ENCODE measurements at regions not wholly inside any gene's neighbourhood (a gene's known extent, or its start where the extent isn't known, plus 50 kb on each side); places are given as distances from the start of the nearest gene placed in this dataset.

GRCh38 chr19:16000024-16000663 is 51.3 kb downstream of the OR10H4 start:
- Mint-ChIP-seq H3K27me3 (no peaks in the 10 kb centered on the region), H3K36me3 (no peaks in the 10 kb centered on the region), H3K9me3 (peaks cover 9% of the 10 kb centered on the region), H3K4me1 (ENCODE audit: unreplicated experiment) (no peaks in the 10 kb centered on the region), H3K27ac (no peak overlapping the region), H3K4me3 (no peak overlapping the region)
- no peak for TF ChIP-seq CTCF (conservative IDR thresholded peaks at IDR 0.05)
- no peak for DNase-seq (ENCODE audit: extremely low spot score, unreplicated experiment)

- H3K36me3 Mint-ChIP-seq, result no peaks in the 10 kb centered on the region
- no peak overlapping the region for H3K27ac Mint-ChIP-seq
- no peak overlapping the region for H3K4me3 Mint-ChIP-seq
- H3K9me3 Mint-ChIP-seq, result peaks cover 9% of the 10 kb centered on the region
- DNase-seq (ENCODE audit: extremely low spot score, unreplicated experiment), result peak; percentile 50
- no peak for TF ChIP-seq CTCF (conservative IDR thresholded peaks at IDR 0.05)
- no peaks in the 10 kb centered on the region for H3K4me1 Mint-ChIP-seq (ENCODE audit: unreplicated experiment)
- no peaks in the 10 kb centered on the region for H3K27me3 Mint-ChIP-seq
Observed at GRCh38 chr19:16001481-16002312, 52.9 kb downstream of the OR10H4 start.

GRCh38 chr19:16002406-16003384 is 53.9 kb downstream of the OR10H4 start:
- Mint-ChIP-seq H3K9me3 (peaks cover 9% of the 10 kb centered on the region), H3K27ac (no peak overlapping the region), H3K4me1 (ENCODE audit: unreplicated experiment) (no peaks in the 10 kb centered on the region), H3K4me3 (no peak overlapping the region), H3K27me3 (no peaks in the 10 kb centered on the region), H3K36me3 (no peaks in the 10 kb centered on the region)
- DNase-seq (ENCODE audit: extremely low spot score, unreplicated experiment), result no peak
- no peak for TF ChIP-seq CTCF (conservative IDR thresholded peaks at IDR 0.05)

GRCh38 chr19:16003391-16003790 is 54.6 kb downstream of the OR10H4 start:
- no peak overlapping the region for H3K4me3 Mint-ChIP-seq
- no peak for TF ChIP-seq CTCF (conservative IDR thresholded peaks at IDR 0.05)
- H3K27ac Mint-ChIP-seq, result no peak overlapping the region
- H3K36me3 Mint-ChIP-seq, result no peaks in the 10 kb centered on the region
- peaks cover 5% of the 10 kb centered on the region for H3K9me3 Mint-ChIP-seq
- H3K27me3 Mint-ChIP-seq, result no peaks in the 10 kb centered on the region
- no peak for DNase-seq (ENCODE audit: extremely low spot score, unreplicated experiment)
- H3K4me1 Mint-ChIP-seq (ENCODE audit: unreplicated experiment), result no peaks in the 10 kb centered on the region

- Mint-ChIP-seq H3K9me3 (peaks cover 5% of the 10 kb centered on the region), H3K27ac (no peak overlapping the region), H3K4me3 (no peak overlapping the region), H3K27me3 (no peaks in the 10 kb centered on the region), H3K36me3 (no peaks in the 10 kb centered on the region), H3K4me1 (ENCODE audit: unreplicated experiment) (no peaks in the 10 kb centered on the region)
- no peak for DNase-seq (ENCODE audit: extremely low spot score, unreplicated experiment)
- no peak for TF ChIP-seq CTCF (conservative IDR thresholded peaks at IDR 0.05)
Observed at GRCh38 chr19:16005925-16006324, 57.1 kb downstream of the OR10H4 start.
